ENCODE measurements at regions not wholly inside any gene's neighbourhood (a gene's known extent, or its start where the extent isn't known, plus 50 kb on each side); places are given as distances from the start of the nearest gene placed in this dataset.

GRCh38 chr9:2299156-2299842 lies 284.2 kb downstream of the SMARCA2 start:
- CTCF ChIA-PET: no interaction called here
- no peak overlapping the region for H3K18ac ChIP-seq (ENCODE audit: low read depth, low read length)
- no peak overlapping the region for H2BK20ac ChIP-seq (ENCODE audit: low read depth, low read length)
- no peak overlapping the region for H3K4ac ChIP-seq (ENCODE audit: low read depth, low read length)
- H3K9me3 ChIP-seq (ENCODE audit: control insufficient read depth, insufficient read depth, low read length): no peaks in the 10 kb centered on the region; the same call in 1 of the 2 replicates
- POLR2A ChIA-PET (ENCODE audit: unreplicated experiment): no interaction called here
- no peak overlapping the region for H3K23ac ChIP-seq (ENCODE audit: low read depth, low read length)
- H2AK5ac ChIP-seq (ENCODE audit: low read depth, low read length): no peak overlapping the region
- no CpG with 5 or more reads among the region's 5 CpGs for WGBS, 2 experiments (ENCODE audit: extremely low coverage in 2 of 2, insufficient read length in 1 of 2)
- no peak overlapping the region for H2BK5ac ChIP-seq (ENCODE audit: low read depth, low read length, poor library complexity, severe bottlenecking)
- no peak overlapping the region for H2AK9ac ChIP-seq (replicated peaks; ENCODE audit: low read depth, low read length, poor library complexity)
- H3K27ac ChIP-seq (ENCODE audit: insufficient read depth, low read length): no peak overlapping the region
- no TSS peak for BruUV-seq (replicated peaks)
- TF ChIP-seq MXI1 (IDR thresholded peaks at IDR 0.05; ENCODE audit: borderline replicate concordance, low read depth, low read length) (no peak), BHLHE40 (IDR thresholded peaks at IDR 0.05; ENCODE audit: low read depth, low read length) (no peak), SMC3 (IDR thresholded peaks at IDR 0.05; ENCODE audit: low read depth, low read length) (no peak), USF2 (IDR thresholded peaks at IDR 0.05; ENCODE audit: low read depth, low read length) (no peak), RCOR1 (IDR thresholded peaks at IDR 0.05; ENCODE audit: insufficient replicate concordance, low read length) (no peak), RAD21 (IDR thresholded peaks at IDR 0.05; ENCODE audit: low read length) (no peak)
- H2AFZ ChIP-seq (replicated peaks; ENCODE audit: low read length, poor library complexity): no peak overlapping the region
- H3K9ac ChIP-seq (ENCODE audit: low read depth, low read length): no peak overlapping the region
- no peak overlapping the region for H4K91ac ChIP-seq (ENCODE audit: insufficient read depth, low read depth, low read length)
- no peaks in the 10 kb centered on the region for H3K9me1 ChIP-seq (ENCODE audit: insufficient read depth, low read length)
- H4K8ac ChIP-seq (ENCODE audit: low read depth in 2 of 2, low read length in 2 of 2): no peak overlapping the region
- intact Hi-C loops (cut with micrococcal nuclease) (no loop called here), dilution Hi-C loops (cut with HindIII; ENCODE audit: low sequenced_read_pairs, unreplicated experiment) (no loop called here), in situ Hi-C loops (cut with MboI; ENCODE audit: low sequenced_read_pairs) (no loop called here)
- H4K20me1 ChIP-seq (ENCODE audit: insufficient read depth, low read length): no peaks in the 10 kb centered on the region
- no peak for ATAC-seq (ENCODE audit: low read depth)
- H3K36me3 ChIP-seq (ENCODE audit: control insufficient read depth, insufficient read depth, low read length): no peaks in the 10 kb centered on the region
- H4K5ac ChIP-seq (ENCODE audit: low read depth, low read length): no peak overlapping the region
- H3K4me2 ChIP-seq (ENCODE audit: low read depth, low read length): no peak overlapping the region
- H3K56ac ChIP-seq (ENCODE audit: extremely low read depth, insufficient read depth, low read length): no peak overlapping the region
- no peak overlapping the region for H3K14ac ChIP-seq (replicated peaks; ENCODE audit: low read depth, low read length)
- no peaks in the 10 kb centered on the region for H3K79me1 ChIP-seq (ENCODE audit: low read depth in 1 of 2, low read length in 2 of 2)
- DNase-seq: no peak
- H2BK15ac ChIP-seq (ENCODE audit: low read depth, low read length): no peak overlapping the region
- no peaks in the 10 kb centered on the region for H3K27me3 ChIP-seq (ENCODE audit: control insufficient read depth, insufficient read depth, low read length)
- no peaks in the 10 kb centered on the region; the same call in 1 of the 2 replicates for H3K4me1 ChIP-seq (ENCODE audit: control insufficient read depth, insufficient read depth, low read length)
- H3K4me3 ChIP-seq (ENCODE audit: insufficient read depth, low read depth, low read length): no peak overlapping the region
- no peak overlapping the region for H2BK120ac ChIP-seq (ENCODE audit: low read depth, low read length)

Measured in IMR-90 (cell line).